ENCODE measurements at regions not wholly inside any gene's neighbourhood (a gene's known extent, or its start where the extent isn't known, plus 50 kb on each side); places are given as distances from the start of the nearest gene placed in this dataset.
A peak's percentile ranks its signal among the peaks of the same experiment; 100 is the strongest.

- DNase-seq, result no peak
Measured at GRCh38 chr16:7090628-7091115, 242.0 kb upstream of the RBFOX1 start.

GRCh38 chr16:7089751-7090150 lies 242.9 kb upstream of the RBFOX1 start:
- no peak for DNase-seq

- no peak for DNase-seq
Measured at GRCh38 chr16:7088711-7089110, 243.9 kb upstream of the RBFOX1 start.

- DNase-seq, result peak; percentile 79
Measured at GRCh38 chr16:7086822-7087616, 245.6 kb upstream of the RBFOX1 start.

GRCh38 chr16:7085776-7086175 lies 246.9 kb upstream of the RBFOX1 start:
- DNase-seq, result no peak

GRCh38 chr16:7083096-7083495 lies 249.5 kb upstream of the RBFOX1 start:
- no peak for DNase-seq

GRCh38 chr16:7077636-7078035 lies 255.0 kb upstream of the RBFOX1 start:
- no peak for DNase-seq

- DNase-seq, result no peak
Measured at GRCh38 chr16:7074715-7075114, 257.9 kb upstream of the RBFOX1 start.

- DNase-seq, result no peak
Measured at GRCh38 chr16:7057458-7057857, 275.2 kb upstream of the RBFOX1 start.

GRCh38 chr16:7055443-7055842 lies 277.2 kb upstream of the RBFOX1 start:
- DNase-seq, result no peak

GRCh38 chr16:7051591-7052349 lies 280.9 kb upstream of the RBFOX1 start:
- DNase-seq, result no peak

GRCh38 chr16:7044331-7044730 lies 288.3 kb upstream of the RBFOX1 start:
- no peak for DNase-seq

GRCh38 chr16:7038475-7038874 lies 294.2 kb upstream of the RBFOX1 start:
- no peak for DNase-seq

- no peak for DNase-seq
Measured at GRCh38 chr16:7037495-7037894, 295.1 kb upstream of the RBFOX1 start.

- no peak for DNase-seq
Measured at GRCh38 chr16:7031031-7031430, 301.6 kb upstream of the RBFOX1 start.

- DNase-seq, result no peak
Measured at GRCh38 chr16:7027401-7027800, 305.2 kb upstream of the RBFOX1 start.

GRCh38 chr16:7026639-7027038 lies 306.0 kb upstream of the RBFOX1 start:
- DNase-seq, result no peak

GRCh38 chr16:7025616-7026190 lies 306.9 kb upstream of the RBFOX1 start:
- peak; percentile 32 for DNase-seq

GRCh38 chr16:7021653-7022275 lies 310.9 kb upstream of the RBFOX1 start:
- DNase-seq, result no peak

GRCh38 chr16:7017006-7017662 lies 315.5 kb upstream of the RBFOX1 start:
- DNase-seq, result no peak

- no peak for DNase-seq
Measured at GRCh38 chr16:7014756-7015155, 317.9 kb upstream of the RBFOX1 start.

- no peak for DNase-seq
Measured at GRCh38 chr16:7013990-7014389, 318.7 kb upstream of the RBFOX1 start.

GRCh38 chr16:7004266-7004665 lies 328.4 kb upstream of the RBFOX1 start:
- DNase-seq, result no peak

All from NCI-H526 treated with DMSO at 0.1 percent for 48 hours (cell line).